ENCODE measurements at regions not wholly inside any gene's neighbourhood (a gene's known extent, or its start where the extent isn't known, plus 50 kb on each side); places are given as distances from the start of the nearest gene placed in this dataset.

GRCh38 chr2:108164318-108164717 is 75.5 kb upstream of the SULT1C3 start:
- DNase-seq: no peak
- no peak overlapping the region for H3K4me3 Mint-ChIP-seq
- H3K27me3 Mint-ChIP-seq (ENCODE audit: low read depth, poor library complexity): no peaks in the 10 kb centered on the region
- H3K36me3 Mint-ChIP-seq (ENCODE audit: low read depth): no peaks in the 10 kb centered on the region
- no peaks in the 10 kb centered on the region for H3K4me1 Mint-ChIP-seq
- no peak overlapping the region for H3K27ac Mint-ChIP-seq
- no peak for TF ChIP-seq CTCF (IDR thresholded peaks at IDR 0.05)
- H3K9me3 Mint-ChIP-seq: no peaks in the 10 kb centered on the region

- Mint-ChIP-seq H3K27ac (no peak overlapping the region), H3K27me3 (ENCODE audit: low read depth, poor library complexity) (no peaks in the 10 kb centered on the region), H3K36me3 (ENCODE audit: low read depth) (no peaks in the 10 kb centered on the region), H3K4me1 (no peaks in the 10 kb centered on the region), H3K4me3 (no peak overlapping the region), H3K9me3 (no peaks in the 10 kb centered on the region)
- no peak for DNase-seq
- TF ChIP-seq CTCF (IDR thresholded peaks at IDR 0.05): no peak
These were observed 74.0 kb upstream of the SULT1C3 start for GRCh38 chr2:108165729-108166128.

- no peak for TF ChIP-seq CTCF (IDR thresholded peaks at IDR 0.05)
- H3K4me3 Mint-ChIP-seq: no peak overlapping the region
- H3K9me3 Mint-ChIP-seq: no peaks in the 10 kb centered on the region
- H3K27ac Mint-ChIP-seq: no peak overlapping the region
- peaks cover 11% of the 10 kb centered on the region for H3K4me1 Mint-ChIP-seq
- no peak for DNase-seq
- H3K36me3 Mint-ChIP-seq (ENCODE audit: low read depth): no peaks in the 10 kb centered on the region
- H3K27me3 Mint-ChIP-seq (ENCODE audit: low read depth, poor library complexity): no peaks in the 10 kb centered on the region
These were observed 72.1 kb upstream of the SULT1C3 start for GRCh38 chr2:108167699-108168098.

DNA sequence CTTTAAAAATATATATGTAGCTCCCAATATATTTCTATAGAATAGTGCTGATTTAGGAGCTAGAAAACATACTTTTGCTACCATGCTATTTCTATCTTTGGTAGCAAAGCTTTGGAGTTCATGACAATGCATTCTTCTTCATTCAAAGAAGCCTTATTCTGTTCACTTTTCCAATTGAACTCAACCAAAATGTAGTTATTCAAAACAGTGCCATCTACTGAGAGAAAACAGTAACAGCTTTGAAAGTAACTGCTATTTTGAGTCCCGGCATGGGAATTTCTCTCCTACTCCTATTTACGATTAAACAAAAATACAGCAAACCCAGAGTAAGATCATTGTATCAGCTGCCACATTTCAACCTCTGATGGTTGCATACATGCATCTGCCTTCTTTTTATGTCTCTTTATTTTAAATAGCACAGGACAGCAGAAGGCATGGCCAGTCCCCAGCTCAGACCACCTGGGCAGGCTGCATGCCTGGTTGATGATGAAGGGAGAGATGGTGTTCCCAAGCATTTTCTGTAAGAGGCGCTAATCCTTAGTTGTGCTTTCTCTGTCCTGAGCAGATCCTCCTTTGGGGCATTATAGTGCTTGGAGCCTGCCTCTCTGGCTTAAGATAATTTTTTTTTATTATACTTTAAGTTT is 69.7 kb upstream of the SULT1C3 start:
- no peak for DNase-seq
- Mint-ChIP-seq H3K4me1 (peaks cover 11% of the 10 kb centered on the region), H3K36me3 (ENCODE audit: low read depth) (no peaks in the 10 kb centered on the region), H3K27ac (no peak overlapping the region), H3K9me3 (no peaks in the 10 kb centered on the region), H3K4me3 (no peak overlapping the region), H3K27me3 (ENCODE audit: low read depth, poor library complexity) (no peaks in the 10 kb centered on the region)
- peak; percentile 54 for TF ChIP-seq CTCF (IDR thresholded peaks at IDR 0.05)

GRCh38 chr2:108171657-108172056 is 68.1 kb upstream of the SULT1C3 start:
- DNase-seq: no peak
- H3K36me3 Mint-ChIP-seq (ENCODE audit: low read depth): no peaks in the 10 kb centered on the region
- no peak for TF ChIP-seq CTCF (IDR thresholded peaks at IDR 0.05)
- no peak overlapping the region for H3K27ac Mint-ChIP-seq
- H3K9me3 Mint-ChIP-seq: no peaks in the 10 kb centered on the region
- no peaks in the 10 kb centered on the region for H3K27me3 Mint-ChIP-seq (ENCODE audit: low read depth, poor library complexity)
- H3K4me3 Mint-ChIP-seq: no peak overlapping the region
- H3K4me1 Mint-ChIP-seq: peaks cover 14% of the 10 kb centered on the region

DNA sequence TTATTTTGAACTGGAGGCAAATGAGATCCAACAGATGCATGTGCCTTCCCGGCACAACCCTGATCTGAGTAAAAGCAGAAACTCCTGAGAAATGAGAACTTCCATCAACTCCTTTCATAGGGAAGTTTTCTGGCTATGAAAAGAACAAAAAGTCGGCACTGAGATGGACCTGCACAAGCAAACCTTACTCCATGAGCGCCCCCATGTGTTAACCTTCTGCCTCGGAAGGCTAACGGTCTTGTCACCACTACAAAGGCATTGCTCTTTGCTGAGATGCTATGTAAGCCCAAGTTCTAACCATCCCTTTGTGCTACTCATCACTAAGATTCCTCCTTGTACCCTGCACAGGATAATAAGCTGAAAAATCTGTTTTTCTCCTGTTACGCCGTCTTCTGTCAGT is 57.3 kb upstream of the SULT1C3 start:
- no peaks in the 10 kb centered on the region for H3K27me3 Mint-ChIP-seq (ENCODE audit: low read depth, poor library complexity)
- no peaks in the 10 kb centered on the region for H3K9me3 Mint-ChIP-seq
- H3K4me1 Mint-ChIP-seq: no peaks in the 10 kb centered on the region
- peak; percentile 26 for TF ChIP-seq CTCF (IDR thresholded peaks at IDR 0.05)
- no peak overlapping the region for H3K27ac Mint-ChIP-seq
- H3K36me3 Mint-ChIP-seq (ENCODE audit: low read depth): no peaks in the 10 kb centered on the region
- peak; percentile 43 for DNase-seq
- H3K4me3 Mint-ChIP-seq: no peak overlapping the region

Measured in nephron progenitor cell (in vitro differentiated cells).